Activated T-cell treated with anti-CD3 and anti-CD28 coated beads for 48 hours (primary cell): ENCODE measurements at regions not wholly inside any gene's neighbourhood (a gene's known extent, or its start where the extent isn't known, plus 50 kb on each side); places are given as distances from the start of the nearest gene placed in this dataset.
"Not testable (repeated sequence)": the region's sequence is repeated elsewhere in the genome, so short reads cannot be mapped to it uniquely, and the experiment has no call there.

Experiments used
- DNase-seq: peaks from one replicate; pipeline ENCODE4 v3.0.0-alpha.2; 2020; ENCODE audit warnings: low read depth

- no peak for DNase-seq
Observed at GRCh38 chr18:10119991-10120390, 206.2 kb downstream of the VAPA start.

GRCh38 chr18:10120622-10121021, 206.8 kb downstream of the VAPA start:
- no peak for DNase-seq

- DNase-seq, result no peak
Observed at GRCh38 chr18:10121028-10121427, 207.2 kb downstream of the VAPA start.

GRCh38 chr18:10121786-10122515, 208.1 kb downstream of the VAPA start:
- DNase-seq, result no peak

- DNase-seq, result no peak
Observed at GRCh38 chr18:10122988-10123950, 209.5 kb downstream of the VAPA start.

- DNase-seq, result no peak
Observed at GRCh38 chr18:10124071-10124470, 210.3 kb downstream of the VAPA start.

GRCh38 chr18:10124557-10124956, 210.7 kb downstream of the VAPA start:
- no peak for DNase-seq

- DNase-seq, result no peak
Observed at GRCh38 chr18:10124967-10125366, 211.2 kb downstream of the VAPA start.

- no peak for DNase-seq
Observed at GRCh38 chr18:10127729-10128128, 213.9 kb downstream of the VAPA start.

GRCh38 chr18:10128921-10129501, 215.2 kb downstream of the VAPA start:
- DNase-seq, result no peak

GRCh38 chr18:10130606-10131005, 216.8 kb downstream of the VAPA start:
- DNase-seq, result no peak

- DNase-seq, result no peak
Observed at GRCh38 chr18:10131081-10131459, 217.3 kb downstream of the VAPA start.

GRCh38 chr18:10131460-10132395, 217.9 kb downstream of the VAPA start:
- no peak for DNase-seq

GRCh38 chr18:10133516-10133915, 219.7 kb downstream of the VAPA start:
- DNase-seq, result no peak

- no peak for DNase-seq
Observed at GRCh38 chr18:10134204-10134603, 220.4 kb downstream of the VAPA start.

- not testable (repeated sequence) for DNase-seq
Observed at GRCh38 chr18:10134749-10135148, 220.9 kb downstream of the VAPA start.

GRCh38 chr18:10135302-10135926, 221.6 kb downstream of the VAPA start:
- DNase-seq, result no peak

GRCh38 chr18:10138719-10139118, 224.9 kb downstream of the VAPA start:
- DNase-seq, result no peak

- DNase-seq, result no peak
Observed at GRCh38 chr18:10139783-10140410, 226.1 kb downstream of the VAPA start.

GRCh38 chr18:10140461-10141282, 226.9 kb downstream of the VAPA start:
- no peak for DNase-seq
